T-cell (primary cell): ENCODE measurements at regions not wholly inside any gene's neighbourhood (a gene's known extent, or its start where the extent isn't known, plus 50 kb on each side); places are given as distances from the start of the nearest gene placed in this dataset.

Experiments
- ATAC-seq, 4 experiments: fragments of 200-7000 bp in 3 of 4; fragments of 150-1000 bp in 1 of 4; cut with Tn5 transposase; replicated peaks in 1 of 4; 1 replicate in 3 of 4; 2 replicates in 1 of 4; pipeline ENCODE4 v1.10.0; 2021; ENCODE audit warnings: moderate library complexity in 3 of 4, mild to moderate bottlenecking in 2 of 4, moderate number of reproducible peaks in 1 of 4
- CTCF ChIA-PET, 2 donors: fragments of 300-600 bp; sonication (Branson Sonifier 250); formaldehyde crosslinking; loops; one replicate each; lab custom pipeline; 2022; ENCODE audit warnings: antibody characterized with exemption in 2 of 2; lab: Charles Lee
- POLR2A ChIA-PET, 2 donors: fragments of 300-600 bp; sonication (Branson Sonifier 250); formaldehyde crosslinking; loops; one replicate each; lab custom pipeline; 2022; ENCODE audit warnings: antibody characterized with exemption in 2 of 2; lab: Charles Lee
- DNase-seq, 35 experiments: peaks; one replicate each; pipeline versions ENCODE4 v3.0.0 to v3.0.0-alpha.2; 2013 to 2023
- H3K27ac ChIP-seq: one replicate; pipeline ENCODE4 v1.5.1; 2013; ENCODE audit warnings: low read length
- H3K27me3 ChIP-seq, 2 experiments: replicated peaks in 1 of 2; 1 replicate in 1 of 2; 2 replicates in 1 of 2; pipeline versions ENCODE4 v1.6.1 to v1.7.0; 2013; ENCODE audit warnings: low read length in 1 of 2, mixed read lengths in 1 of 2; ENCODE audit not compliant: control insufficient read depth in 2 of 2, insufficient read depth in 2 of 2; ENCODE audit errors: extremely low read depth in 1 of 2
- H3K36me3 ChIP-seq, 2 donors: 1 replicate in 1 of 2; 2 replicates in 1 of 2; pipeline versions ENCODE4 v1.6.1 to v1.7.0; 2013; ENCODE audit warnings: low read length in 1 of 2; ENCODE audit not compliant: control insufficient read depth in 2 of 2, insufficient read depth in 1 of 2; ENCODE audit errors: extremely low read depth in 1 of 2
- H3K4me1 ChIP-seq, 2 experiments: 1 replicate in 1 of 2; 2 replicates in 1 of 2; pipeline versions ENCODE4 v1.6.1 to v1.7.0; 2013; ENCODE audit warnings: low read length in 2 of 2, mixed read lengths in 1 of 2; ENCODE audit not compliant: insufficient read depth in 2 of 2, control insufficient read depth in 1 of 2; ENCODE audit errors: extremely low read depth in 1 of 2
- H3K4me3 ChIP-seq, 2 donors: 1 replicate in 1 of 2; 2 replicates in 1 of 2; pipeline versions ENCODE4 v1.5.1 to v1.7.0; 2013; ENCODE audit warnings: mild to moderate bottlenecking in 2 of 2, low read length in 1 of 2, moderate library complexity in 1 of 2; ENCODE audit not compliant: control insufficient read depth in 1 of 2; ENCODE audit errors: extremely low read depth in 1 of 2
- H3K9me3 ChIP-seq: 2 replicates; pipeline ENCODE4 v1.7.0; 2013
- H3K27ac Mint-ChIP-seq, 2 donors: one replicate each; pipeline ENCODE4 v1.8.0; 2020 to 2021; ENCODE audit warnings: mild to moderate bottlenecking in 2 of 2, mixed read lengths in 2 of 2
- H3K27me3 Mint-ChIP-seq, 2 donors: one replicate each; pipeline ENCODE4 v1.8.0; 2021 to 2022; ENCODE audit warnings: mixed read lengths in 2 of 2
- H3K36me3 Mint-ChIP-seq: one replicate; pipeline ENCODE4 v1.8.0; 2021; ENCODE audit warnings: mixed read lengths
- H3K4me1 Mint-ChIP-seq, 3 donors: one replicate each; pipeline ENCODE4 v1.8.0; 2020 to 2022; ENCODE audit warnings: mixed read lengths in 3 of 3, mild to moderate bottlenecking in 1 of 3
- H3K4me3 Mint-ChIP-seq, 3 donors: one replicate each; pipeline ENCODE4 v1.8.0; 2020 to 2022; ENCODE audit warnings: mild to moderate bottlenecking in 3 of 3, mixed read lengths in 3 of 3, moderate library complexity in 3 of 3
- H3K9me3 Mint-ChIP-seq, 3 donors: one replicate each; pipeline ENCODE4 v1.8.0; 2020 to 2022; ENCODE audit warnings: mixed read lengths in 3 of 3
- WGBS: methylation state at CpG from one replicate; pipeline ENCODE4 v1.1.5; 2013; ENCODE audit warnings: missing lambda C conversion rate; ENCODE audit not compliant: insufficient coverage; 5-methylcytosine and 5-hydroxymethylcytosine counted together

GRCh38 chr6:74431873-74432580 is 736.0 kb downstream of the CD109 start:
- Histone ChIP-seq H3K9me3 (no peaks in the 10 kb centered on the region), H3K36me3 (no peaks in the 10 kb centered on the region), H3K27ac (no peak overlapping the region), H3K27me3 (no peaks in the 10 kb centered on the region), H3K4me1 (no peaks in the 10 kb centered on the region), H3K4me3 (no peak overlapping the region)
- WGBS, result no CpG with 5 or more reads among the region's 3 CpGs
- POLR2A ChIA-PET, result no interaction called here
- ATAC-seq, result no peak
- Mint-ChIP-seq H3K27me3 (no peaks in the 10 kb centered on the region), H3K9me3 (peaks cover 9 to 17% (median 10%) of the 10 kb centered on the region in 3 donors), H3K36me3 (no peaks in the 10 kb centered on the region), H3K4me3 (no peak overlapping the region), H3K27ac (no peak overlapping the region), H3K4me1 (no peaks in the 10 kb centered on the region)
- DNase-seq, result no peak
- CTCF ChIA-PET, result no interaction called here

- Histone ChIP-seq H3K9me3 (no peaks in the 10 kb centered on the region), H3K27ac (no peak overlapping the region), H3K27me3 (no peaks in the 10 kb centered on the region), H3K4me3 (no peak overlapping the region), H3K36me3 (no peaks in the 10 kb centered on the region), H3K4me1 (no peaks in the 10 kb centered on the region)
- no peaks in the 10 kb centered on the region for H3K36me3 Mint-ChIP-seq
- no peak overlapping the region for H3K27ac Mint-ChIP-seq
- CTCF ChIA-PET, result no interaction called here
- no peak overlapping the region for H3K4me3 Mint-ChIP-seq
- WGBS, result 100% methylated on average over 1 of the region's 1 CpG
- H3K9me3 Mint-ChIP-seq, result peaks cover 17 to 31% (median 19%) of the 10 kb centered on the region in 3 donors
- ATAC-seq, result no peak
- POLR2A ChIA-PET, result no interaction called here
- H3K4me1 Mint-ChIP-seq, result no peaks in the 10 kb centered on the region
- H3K27me3 Mint-ChIP-seq, result no peaks in the 10 kb centered on the region
- no peak for DNase-seq
These were observed 724.2 kb downstream of the CD109 start for GRCh38 chr6:74420221-74420620.

- H3K27me3 ChIP-seq, result no peaks in the 10 kb centered on the region
- ChIA-PET CTCF (no interaction called here), POLR2A (no interaction called here)
- ATAC-seq, result no peak
- no peaks in the 10 kb centered on the region for H3K36me3 Mint-ChIP-seq
- H3K4me3 Mint-ChIP-seq, result no peak overlapping the region
- no peak overlapping the region for H3K27ac ChIP-seq
- no peaks in the 10 kb centered on the region for H3K27me3 Mint-ChIP-seq
- H3K9me3 Mint-ChIP-seq, result peaks cover 8 to 10% (median 8%) of the 10 kb centered on the region in 3 donors
- no peak overlapping the region for H3K27ac Mint-ChIP-seq
- H3K4me1 ChIP-seq, result no peaks in the 10 kb centered on the region
- no peaks in the 10 kb centered on the region for H3K9me3 ChIP-seq
- H3K4me3 ChIP-seq, result no peak overlapping the region
- no peaks in the 10 kb centered on the region for H3K36me3 ChIP-seq
- no peaks in the 10 kb centered on the region for H3K4me1 Mint-ChIP-seq
- no peak for DNase-seq
These were observed 719.1 kb downstream of the CD109 start for GRCh38 chr6:74415056-74415455.

GRCh38 chr6:74410630-74411029 is 714.6 kb downstream of the CD109 start:
- no peaks in the 10 kb centered on the region for H3K27me3 ChIP-seq
- DNase-seq, result no peak
- no peak overlapping the region for H3K4me3 Mint-ChIP-seq
- no peak overlapping the region for H3K4me3 ChIP-seq
- no CpG with 5 or more reads among the region's 1 CpG for WGBS
- no peak overlapping the region for H3K27ac ChIP-seq
- no peaks in the 10 kb centered on the region for H3K36me3 ChIP-seq
- POLR2A ChIA-PET, result no interaction called here
- H3K4me1 ChIP-seq, result no peaks in the 10 kb centered on the region
- H3K9me3 ChIP-seq, result no peaks in the 10 kb centered on the region
- H3K27ac Mint-ChIP-seq, result no peak overlapping the region
- ATAC-seq, result no peak
- no peaks in the 10 kb centered on the region for H3K36me3 Mint-ChIP-seq
- peaks cover 2 to 8% (median 3%) of the 10 kb centered on the region in 3 donors for H3K9me3 Mint-ChIP-seq
- no peaks in the 10 kb centered on the region for H3K27me3 Mint-ChIP-seq
- CTCF ChIA-PET, result no interaction called here
- no peaks in the 10 kb centered on the region for H3K4me1 Mint-ChIP-seq

GRCh38 chr6:74409447-74409846 is 713.4 kb downstream of the CD109 start:
- ChIA-PET CTCF (no interaction called here), POLR2A (no interaction called here)
- Histone ChIP-seq H3K27me3 (no peaks in the 10 kb centered on the region), H3K36me3 (no peaks in the 10 kb centered on the region), H3K9me3 (no peaks in the 10 kb centered on the region), H3K4me3 (no peak overlapping the region), H3K27ac (no peak overlapping the region), H3K4me1 (no peaks in the 10 kb centered on the region)
- Mint-ChIP-seq H3K27me3 (no peaks in the 10 kb centered on the region), H3K36me3 (no peaks in the 10 kb centered on the region), H3K9me3 (peaks cover 2 to 9% (median 3%) of the 10 kb centered on the region in 3 donors), H3K4me1 (no peaks in the 10 kb centered on the region), H3K4me3 (no peak overlapping the region), H3K27ac (no peak overlapping the region)
- no peak for DNase-seq
- no CpG with 5 or more reads among the region's 1 CpG for WGBS
- ATAC-seq, result no peak

GRCh38 chr6:74408844-74409243 is 712.8 kb downstream of the CD109 start:
- no peaks in the 10 kb centered on the region for H3K4me1 ChIP-seq
- Mint-ChIP-seq H3K4me1 (no peaks in the 10 kb centered on the region), H3K36me3 (no peaks in the 10 kb centered on the region), H3K27ac (no peak overlapping the region), H3K27me3 (no peaks in the 10 kb centered on the region), H3K4me3 (no peak overlapping the region), H3K9me3 (peaks cover 1 to 9% (median 3%) of the 10 kb centered on the region in 3 donors)
- ATAC-seq (no peak), DNase-seq (no peak)
- no CpG with 5 or more reads among the region's 1 CpG for WGBS
- CTCF ChIA-PET, result no interaction called here
- no peaks in the 10 kb centered on the region for H3K9me3 ChIP-seq
- no peak overlapping the region for H3K27ac ChIP-seq
- H3K36me3 ChIP-seq, result no peaks in the 10 kb centered on the region
- H3K4me3 ChIP-seq, result no peak overlapping the region
- no peaks in the 10 kb centered on the region for H3K27me3 ChIP-seq
- POLR2A ChIA-PET, result no interaction called here

- Mint-ChIP-seq H3K36me3 (no peaks in the 10 kb centered on the region), H3K9me3 (peaks cover 5 to 14% (median 11%) of the 10 kb centered on the region in 3 donors), H3K27ac (no peak overlapping the region), H3K4me3 (no peak overlapping the region), H3K27me3 (no peaks in the 10 kb centered on the region), H3K4me1 (no peaks in the 10 kb centered on the region)
- ATAC-seq (no peak), DNase-seq (no peak)
- Histone ChIP-seq H3K4me1 (no peaks in the 10 kb centered on the region), H3K9me3 (no peaks in the 10 kb centered on the region), H3K4me3 (no peak overlapping the region), H3K27ac (no peak overlapping the region), H3K36me3 (no peaks in the 10 kb centered on the region), H3K27me3 (no peaks in the 10 kb centered on the region)
- WGBS, result no CpG with 5 or more reads among the region's 2 CpGs
- CTCF ChIA-PET, result interaction anchor here (0.6 kb wide), 2 partner anchors 9 to 359 kb away, joined by 3 read pairs; no protein-coding TSS in a partner anchor
- POLR2A ChIA-PET, result no interaction called here
These were observed 708.4 kb downstream of the CD109 start for GRCh38 chr6:74404366-74404765.
